ENCODE measurements at regions not wholly inside any gene's neighbourhood (a gene's known extent, or its start where the extent isn't known, plus 50 kb on each side); places are given as distances from the start of the nearest gene placed in this dataset.

DNA sequence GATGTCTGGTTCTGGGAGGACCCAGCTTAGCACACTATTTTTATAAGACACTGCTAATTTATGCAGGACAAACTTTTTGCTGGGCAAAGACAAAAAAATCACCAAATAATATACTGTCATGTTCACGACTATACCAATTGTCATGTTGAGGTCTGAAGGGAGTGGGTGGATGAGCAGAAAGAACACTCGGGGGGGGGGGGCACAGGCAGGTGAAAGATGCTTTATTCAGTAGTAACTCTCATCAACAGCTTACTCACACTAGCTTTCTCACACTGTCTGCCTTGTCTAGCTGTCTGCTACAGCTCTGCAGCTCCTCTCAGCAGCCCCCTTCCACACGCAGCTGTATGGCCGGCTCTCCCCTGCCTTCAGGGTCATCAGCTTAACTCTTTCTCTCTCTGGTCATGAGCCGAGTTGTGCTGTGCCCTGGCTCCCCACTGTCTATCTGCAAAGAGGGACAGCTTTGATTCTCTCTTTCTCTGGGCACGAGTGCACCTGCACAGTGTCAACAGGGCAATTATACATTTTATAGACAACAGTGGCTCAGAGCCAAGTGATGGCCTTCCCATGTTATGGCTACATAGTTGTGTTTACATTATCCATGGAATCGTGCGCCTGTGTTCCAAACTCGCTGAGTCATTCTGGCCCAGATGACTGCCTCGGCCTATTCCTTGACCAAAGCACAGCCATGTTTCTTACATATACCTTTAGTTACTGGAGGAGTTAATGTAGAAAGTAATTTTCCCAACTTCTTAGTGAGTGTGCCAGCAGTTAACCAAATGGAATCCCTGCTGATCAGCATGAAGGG lies 187.7 kb upstream of the PRSS16 start:
- TF ChIP-seq, protein P1, sequence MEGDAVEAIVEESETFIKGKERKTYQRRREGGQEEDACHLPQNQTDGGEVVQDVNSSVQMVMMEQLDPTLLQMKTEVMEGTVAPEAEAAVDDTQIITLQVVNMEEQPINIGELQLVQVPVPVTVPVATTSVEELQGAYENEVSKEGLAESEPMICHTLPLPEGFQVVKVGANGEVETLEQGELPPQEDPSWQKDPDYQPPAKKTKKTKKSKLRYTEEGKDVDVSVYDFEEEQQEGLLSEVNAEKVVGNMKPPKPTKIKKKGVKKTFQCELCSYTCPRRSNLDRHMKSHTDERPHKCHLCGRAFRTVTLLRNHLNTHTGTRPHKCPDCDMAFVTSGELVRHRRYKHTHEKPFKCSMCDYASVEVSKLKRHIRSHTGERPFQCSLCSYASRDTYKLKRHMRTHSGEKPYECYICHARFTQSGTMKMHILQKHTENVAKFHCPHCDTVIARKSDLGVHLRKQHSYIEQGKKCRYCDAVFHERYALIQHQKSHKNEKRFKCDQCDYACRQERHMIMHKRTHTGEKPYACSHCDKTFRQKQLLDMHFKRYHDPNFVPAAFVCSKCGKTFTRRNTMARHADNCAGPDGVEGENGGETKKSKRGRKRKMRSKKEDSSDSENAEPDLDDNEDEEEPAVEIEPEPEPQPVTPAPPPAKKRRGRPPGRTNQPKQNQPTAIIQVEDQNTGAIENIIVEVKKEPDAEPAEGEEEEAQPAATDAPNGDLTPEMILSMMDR (IDR thresholded peaks at IDR 0.05; ENCODE audit: control insufficient read depth, insufficient read depth, low read depth, low read length, missing control alignments): no peak
- H3K4me3 ChIP-seq (ENCODE audit: control insufficient read depth, low read depth, low read length): no peak overlapping the region
- no peak for DNase-seq (ENCODE audit: low read depth)

DNA sequence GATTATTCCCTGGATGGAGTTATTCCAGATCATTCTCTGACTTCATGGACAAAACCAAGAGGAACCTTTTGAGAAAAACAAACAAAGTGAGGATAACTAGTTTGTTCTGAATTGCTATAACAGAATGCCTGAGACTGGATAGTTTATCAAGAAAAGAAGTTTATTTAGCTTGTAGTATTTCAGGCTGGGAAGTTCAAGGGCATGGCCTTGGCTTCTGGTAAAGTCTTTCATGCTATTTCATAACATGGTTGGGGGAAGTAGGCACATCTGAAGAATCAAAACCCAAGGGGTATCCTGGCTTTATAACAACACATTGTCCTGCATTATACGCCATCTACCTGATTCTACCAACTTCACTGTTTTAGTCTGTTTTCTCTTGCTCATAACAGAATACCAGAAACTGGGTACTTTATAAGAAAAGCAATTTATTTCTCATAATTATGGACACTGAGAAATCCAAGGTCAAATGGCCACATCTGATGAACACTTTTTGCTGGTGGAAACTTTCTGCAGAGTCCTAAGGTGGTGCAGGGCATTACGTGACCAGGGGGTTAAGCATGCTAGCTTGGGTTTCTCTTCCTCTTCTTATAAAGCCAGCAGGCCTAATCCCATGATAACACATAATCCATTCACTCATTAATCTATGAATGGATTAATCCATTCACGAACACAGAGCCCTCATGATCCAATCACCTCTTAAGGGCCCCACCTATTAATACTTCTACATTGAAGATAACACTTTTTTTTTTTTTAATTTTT lies 186.1 kb upstream of the PRSS16 start:
- TF ChIP-seq, protein P1 (IDR thresholded peaks at IDR 0.05; ENCODE audit: control insufficient read depth, insufficient read depth, low read depth, low read length, missing control alignments): no peak
- no peak overlapping the region for H3K4me3 ChIP-seq (ENCODE audit: control insufficient read depth, low read depth, low read length)
- DNase-seq (ENCODE audit: low read depth): no peak

DNA sequence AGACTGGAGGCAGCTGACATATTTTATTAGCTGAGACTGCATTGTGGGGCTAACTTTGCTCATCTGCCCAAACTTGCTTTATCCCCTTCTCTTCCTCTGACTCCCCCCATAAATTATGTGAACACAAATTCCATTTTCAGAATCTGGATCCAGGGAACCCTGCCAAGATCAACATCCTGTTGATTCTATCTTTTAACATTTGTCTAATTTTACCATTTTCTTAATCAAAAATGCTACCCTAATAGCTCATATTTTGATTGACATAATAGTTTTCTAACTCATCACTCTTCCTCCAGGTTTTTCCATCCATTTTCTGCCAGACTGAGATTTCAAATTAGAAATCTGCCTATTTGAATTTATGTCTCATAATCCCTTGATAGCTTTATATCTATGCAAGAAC lies 184.7 kb upstream of the PRSS16 start:
- no peak for DNase-seq (ENCODE audit: low read depth)
- TF ChIP-seq, protein P1 (IDR thresholded peaks at IDR 0.05; ENCODE audit: control insufficient read depth, insufficient read depth, low read depth, low read length, missing control alignments): no peak

DNA sequence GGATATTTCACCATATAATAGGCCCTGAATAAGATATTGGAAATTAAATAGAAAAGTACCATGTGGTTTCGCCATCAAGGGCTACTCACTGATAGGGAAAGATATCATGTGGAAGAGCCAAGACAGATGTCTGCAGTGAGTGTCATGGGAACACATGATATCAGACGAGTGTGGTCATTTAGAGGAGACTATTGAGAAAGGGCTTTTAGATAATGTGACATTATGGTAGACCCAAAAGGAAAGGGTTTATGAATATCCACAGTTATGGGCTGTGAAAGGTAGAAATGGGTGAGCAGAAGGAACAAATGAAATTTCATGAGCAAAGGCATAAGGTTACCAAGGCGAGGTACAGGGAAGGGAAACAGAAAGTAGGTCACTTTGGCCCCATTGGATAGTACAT lies 182.3 kb upstream of the PRSS16 start:
- TF ChIP-seq, protein P1 (IDR thresholded peaks at IDR 0.05; ENCODE audit: control insufficient read depth, insufficient read depth, low read depth, low read length, missing control alignments): no peak
- H3K4me3 ChIP-seq (ENCODE audit: control insufficient read depth, low read depth, low read length): no peak overlapping the region
- DNase-seq (ENCODE audit: low read depth): no peak

More for the DNA sequence above, 184.7 kb upstream of the PRSS16 start:
- no peak overlapping the region for H3K4me3 ChIP-seq (ENCODE audit: control insufficient read depth, low read depth, low read length)

DNA sequence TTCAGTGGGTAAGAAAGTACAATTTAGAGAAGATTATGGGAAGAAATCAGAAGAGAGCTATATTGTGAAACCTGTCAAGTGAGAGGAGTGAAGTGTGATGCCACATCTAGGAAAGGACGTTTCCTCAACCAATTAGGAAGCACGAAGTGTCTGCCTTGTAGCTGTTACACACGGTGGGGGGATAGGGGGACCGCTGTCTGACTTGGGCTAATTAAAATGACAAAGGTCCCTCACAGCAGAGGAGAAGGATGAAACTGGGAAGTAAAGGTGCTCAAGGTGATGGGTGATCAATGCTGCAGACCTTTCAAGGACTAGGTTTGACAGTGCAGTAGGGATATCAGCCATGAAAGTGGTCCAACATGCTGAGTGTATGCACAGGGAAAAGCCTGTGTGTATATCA lies 181.1 kb upstream of the PRSS16 start:
- no peak for DNase-seq (ENCODE audit: low read depth)
- no peak overlapping the region for H3K4me3 ChIP-seq (ENCODE audit: control insufficient read depth, low read depth, low read length)
- TF ChIP-seq, protein P1 (IDR thresholded peaks at IDR 0.05; ENCODE audit: control insufficient read depth, insufficient read depth, low read depth, low read length, missing control alignments): no peak

DNA sequence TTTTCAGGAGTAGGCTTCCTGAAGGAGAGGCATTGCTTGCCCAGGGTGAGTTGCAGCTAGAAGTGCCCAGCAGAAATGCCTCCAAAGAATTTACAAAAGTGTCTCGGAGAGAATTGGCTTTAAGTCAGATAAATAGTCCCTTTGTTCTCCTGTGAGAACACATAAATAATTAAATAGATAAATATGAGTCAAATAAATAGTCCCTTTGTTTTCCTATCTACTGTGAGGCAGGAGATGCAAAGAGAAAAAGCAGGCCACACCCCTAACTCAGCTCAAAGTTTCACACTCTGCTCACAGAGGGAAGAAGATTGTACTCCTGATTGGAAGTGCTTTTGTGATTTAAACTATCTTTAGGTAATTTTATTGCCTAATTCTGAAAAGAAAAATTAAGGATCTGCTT lies 180.7 kb upstream of the PRSS16 start:
- TF ChIP-seq, protein P1 (IDR thresholded peaks at IDR 0.05; ENCODE audit: control insufficient read depth, insufficient read depth, low read depth, low read length, missing control alignments): no peak
- DNase-seq (ENCODE audit: low read depth): no peak
- H3K4me3 ChIP-seq (ENCODE audit: control insufficient read depth, low read depth, low read length): no peak overlapping the region

Data from AG09309 (cell line).